Keratinocyte (primary cell): ENCODE measurements at regions not wholly inside any gene's neighbourhood (a gene's known extent, or its start where the extent isn't known, plus 50 kb on each side); places are given as distances from the start of the nearest gene placed in this dataset.

ENCODE experiments used
- DNase-seq: peaks from one replicate; pipeline ENCODE4 v3.0.0-alpha.2; 2011; ENCODE audit warnings: low read depth, missing footprints, low spot score
- FAIRE-seq: peaks from 2 replicates; lab custom pipeline; 2011; peaks lifted over from hg19 to GRCh38; lab: Jason Lieb, UNC
- H2AFZ ChIP-seq: 2 replicates; pipeline ENCODE4 v1.6.0; 2012; ENCODE audit warnings: low read length, control low read depth, inconsistent platforms; ENCODE audit not compliant: control insufficient read depth
- H3K27ac ChIP-seq: 2 replicates; pipeline ENCODE4 v1.5.1; 2011; ENCODE audit warnings: low read length; ENCODE audit not compliant: control insufficient read depth, insufficient read depth
- H3K27me3 ChIP-seq: 3 replicates; pipeline ENCODE4 v1.6.0; 2011; ENCODE audit warnings: low read length; ENCODE audit not compliant: control insufficient read depth, insufficient read depth; ENCODE audit errors: extremely low read depth
- H3K36me3 ChIP-seq, 2 experiments: 2 replicates in 1 of 2; 3 replicates in 1 of 2; pipeline ENCODE4 v1.5.1; 2011; ENCODE audit warnings: low read length in 2 of 2, mild to moderate bottlenecking in 1 of 2; ENCODE audit not compliant: control insufficient read depth in 2 of 2, insufficient read depth in 2 of 2; ENCODE audit errors: extremely low read depth in 1 of 2
- H3K4me1 ChIP-seq: 3 replicates; pipeline ENCODE4 v1.5.1; 2011; ENCODE audit warnings: low read length; ENCODE audit not compliant: control insufficient read depth, insufficient read depth; ENCODE audit errors: extremely low read depth
- H3K4me2 ChIP-seq: 3 replicates; pipeline ENCODE4 v1.6.0; 2011; ENCODE audit warnings: low read depth, low read length; ENCODE audit not compliant: control insufficient read depth, insufficient read depth; ENCODE audit errors: extremely low read depth
- H3K4me3 ChIP-seq, 3 experiments: fragments of 200-600 bp in 1 of 3; sonication (generic) in 1 of 3; 2 replicates in 2 of 3; 3 replicates in 1 of 3; pipeline ENCODE4 v1.5.1; 2011 to 2016; ENCODE audit warnings: low read length in 3 of 3, mild to moderate bottlenecking in 3 of 3, control low read depth in 2 of 3, inconsistent platforms in 1 of 3, low read depth in 1 of 3, mixed read lengths in 1 of 3, mixed run types in 1 of 3, moderate library complexity in 1 of 3; ENCODE audit not compliant: control insufficient read depth in 2 of 3, insufficient read depth in 2 of 3; ENCODE audit errors: extremely low read depth in 1 of 3
- H3K79me2 ChIP-seq: 2 replicates; pipeline ENCODE4 v1.6.0; 2012; ENCODE audit warnings: low read length; ENCODE audit not compliant: control insufficient read depth, insufficient read depth
- H3K9ac ChIP-seq: 3 replicates; pipeline ENCODE4 v1.6.0; 2011; ENCODE audit warnings: low read length; ENCODE audit not compliant: control insufficient read depth, insufficient read depth; ENCODE audit errors: extremely low read depth
- H3K9me1 ChIP-seq: 3 replicates; pipeline ENCODE4 v1.6.0; 2011; ENCODE audit warnings: low read length; ENCODE audit not compliant: control insufficient read depth, insufficient read depth; ENCODE audit errors: extremely low read depth
- H3K9me3 ChIP-seq: 2 replicates; pipeline ENCODE4 v1.5.1; 2012; ENCODE audit warnings: low read depth, low read length; ENCODE audit not compliant: control insufficient read depth
- H4K20me1 ChIP-seq: 3 replicates; pipeline ENCODE4 v1.6.0; 2011; ENCODE audit warnings: low read length; ENCODE audit not compliant: control insufficient read depth, insufficient read depth; ENCODE audit errors: extremely low read depth
- EZH2 ChIP-seq: IDR thresholded peaks from one replicate; pipeline ENCODE4 v1.6.1; 2012; ENCODE audit warnings: inconsistent platforms, mild to moderate bottlenecking, low read length, moderate library complexity
- dilution Hi-C: fragments of 300-500 bp; cut with MboI; formaldehyde crosslinking; loops from one replicate; pipeline ENCODE4 v1.7.0; 2020; ENCODE audit warnings: low sequenced_read_pairs; ENCODE audit not compliant: extremely low pct_ligation_motif_present
- TF ChIP-seq, protein P1 (sequence below), 3 experiments: IDR thresholded peaks in 1 of 3; conservative IDR thresholded peaks in 1 of 3; optimal IDR thresholded peaks in 1 of 3; 2 replicates in 2 of 3; 3 replicates in 1 of 3; pipeline versions ENCODE3 to v1.5.1; 2011; ENCODE audit warnings: low read length in 3 of 3, mild to moderate bottlenecking in 3 of 3, moderate library complexity in 2 of 3, control low read depth in 1 of 3, inconsistent platforms in 1 of 3; ENCODE audit not compliant: insufficient read depth in 2 of 3; ENCODE audit errors: extremely low read depth in 1 of 3

DNA sequence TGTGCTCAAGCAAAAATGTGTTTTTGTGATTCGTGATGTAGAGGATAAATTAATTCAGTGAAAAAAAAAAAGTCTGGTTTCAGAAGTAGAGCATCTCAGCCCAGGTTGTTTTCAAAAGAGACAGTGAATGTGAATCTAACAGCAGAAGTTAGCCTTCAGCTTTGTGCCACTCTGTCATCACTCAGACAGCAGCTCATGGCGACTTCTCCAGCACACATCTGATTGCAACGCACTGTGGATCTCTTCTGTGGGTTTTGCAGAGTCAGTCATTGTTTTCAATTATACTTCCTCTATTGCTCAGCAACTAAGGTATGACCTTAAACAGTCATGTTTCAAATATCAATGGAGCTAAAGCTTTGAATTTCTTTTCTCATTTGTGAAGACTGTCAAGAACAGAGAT, 335.5 kb upstream of the POU3F2 start:
- Histone ChIP-seq H3K9ac (no peak overlapping the region), H3K4me3 (no peak overlapping the region), H3K27ac (no peak overlapping the region), H3K9me1 (no peaks in the 10 kb centered on the region), H4K20me1 (no peaks in the 10 kb centered on the region), H2AFZ (no peak overlapping the region), H3K4me2 (no peak overlapping the region), H3K27me3 (no peaks in the 10 kb centered on the region), H3K4me1 (no peaks in the 10 kb centered on the region), H3K79me2 (no peaks in the 10 kb centered on the region), H3K9me3 (no peaks in the 10 kb centered on the region), H3K36me3 (no peaks in the 10 kb centered on the region)
- DNase-seq (no peak), FAIRE-seq (no peak)
- TF ChIP-seq EZH2: no peak
- TF ChIP-seq, protein P1, sequence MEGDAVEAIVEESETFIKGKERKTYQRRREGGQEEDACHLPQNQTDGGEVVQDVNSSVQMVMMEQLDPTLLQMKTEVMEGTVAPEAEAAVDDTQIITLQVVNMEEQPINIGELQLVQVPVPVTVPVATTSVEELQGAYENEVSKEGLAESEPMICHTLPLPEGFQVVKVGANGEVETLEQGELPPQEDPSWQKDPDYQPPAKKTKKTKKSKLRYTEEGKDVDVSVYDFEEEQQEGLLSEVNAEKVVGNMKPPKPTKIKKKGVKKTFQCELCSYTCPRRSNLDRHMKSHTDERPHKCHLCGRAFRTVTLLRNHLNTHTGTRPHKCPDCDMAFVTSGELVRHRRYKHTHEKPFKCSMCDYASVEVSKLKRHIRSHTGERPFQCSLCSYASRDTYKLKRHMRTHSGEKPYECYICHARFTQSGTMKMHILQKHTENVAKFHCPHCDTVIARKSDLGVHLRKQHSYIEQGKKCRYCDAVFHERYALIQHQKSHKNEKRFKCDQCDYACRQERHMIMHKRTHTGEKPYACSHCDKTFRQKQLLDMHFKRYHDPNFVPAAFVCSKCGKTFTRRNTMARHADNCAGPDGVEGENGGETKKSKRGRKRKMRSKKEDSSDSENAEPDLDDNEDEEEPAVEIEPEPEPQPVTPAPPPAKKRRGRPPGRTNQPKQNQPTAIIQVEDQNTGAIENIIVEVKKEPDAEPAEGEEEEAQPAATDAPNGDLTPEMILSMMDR (optimal IDR thresholded peaks at IDR 0.05 in 1 of 3, IDR thresholded peaks at IDR 0.05 in 1 of 3, conservative IDR thresholded peaks at IDR 0.05 in 1 of 3; ENCODE audit: extremely low read depth in 1 of 3, insufficient read depth in 2 of 3, low read length in 3 of 3): no peak
- dilution Hi-C loops: no loop called here

DNA sequence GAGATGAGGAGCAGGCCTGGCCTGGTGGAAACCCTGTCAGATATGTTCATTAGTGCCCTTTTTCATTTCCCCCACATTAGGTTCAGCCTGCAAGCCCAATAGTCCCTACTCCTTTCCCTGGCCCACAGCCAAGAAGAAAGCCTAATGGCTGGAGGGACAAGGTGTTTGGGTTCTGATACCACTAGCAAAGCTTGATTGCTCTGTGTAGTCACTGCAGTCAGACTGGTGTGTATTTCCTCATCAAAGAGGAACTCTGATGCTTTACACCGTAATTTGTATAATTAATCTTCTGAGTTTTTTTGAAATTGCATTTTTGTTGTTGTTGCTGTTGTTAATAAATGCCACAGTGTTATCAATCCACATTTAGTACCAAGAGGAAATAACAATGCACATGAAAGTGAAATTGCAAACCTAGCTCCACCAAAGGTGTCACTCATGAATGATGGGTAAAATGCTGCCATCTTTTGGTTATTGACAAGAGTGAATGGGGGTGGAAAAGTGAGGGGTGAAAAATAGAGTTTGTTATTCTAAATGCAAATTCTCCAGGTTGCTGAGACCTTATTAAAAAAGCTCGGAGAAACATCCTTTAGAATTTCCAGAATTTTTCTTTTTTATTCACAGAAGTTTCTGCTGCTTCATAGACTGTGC, 320.2 kb upstream of the POU3F2 start:
- dilution Hi-C loops: no loop called here
- no peak for TF ChIP-seq EZH2
- TF ChIP-seq, protein P1 (optimal IDR thresholded peaks at IDR 0.05 in 1 of 3, IDR thresholded peaks at IDR 0.05 in 1 of 3, conservative IDR thresholded peaks at IDR 0.05 in 1 of 3; ENCODE audit: extremely low read depth in 1 of 3, insufficient read depth in 2 of 3, low read length in 3 of 3): no peak
- no peak for FAIRE-seq
- no peak overlapping the region for H3K4me2 ChIP-seq
- H3K27me3 ChIP-seq: no peaks in the 10 kb centered on the region
- H3K9ac ChIP-seq: no peak overlapping the region
- no peaks in the 10 kb centered on the region for H3K79me2 ChIP-seq
- no peaks in the 10 kb centered on the region for H4K20me1 ChIP-seq
- H3K27ac ChIP-seq: no peak overlapping the region
- H3K4me1 ChIP-seq: no peaks in the 10 kb centered on the region
- H3K4me3 ChIP-seq: no peak overlapping the region
- H3K36me3 ChIP-seq: no peaks in the 10 kb centered on the region
- H3K9me3 ChIP-seq: no peaks in the 10 kb centered on the region
- H2AFZ ChIP-seq: no peak overlapping the region
- H3K9me1 ChIP-seq: no peaks in the 10 kb centered on the region
- DNase-seq: no peak
